Bronchial epithelial cell (primary cell): ENCODE measurements at regions not wholly inside any gene's neighbourhood (a gene's known extent, or its start where the extent isn't known, plus 50 kb on each side); places are given as distances from the start of the nearest gene placed in this dataset.

Experiments used
- DNase-seq: peaks from one replicate; pipeline ENCODE4 v3.0.0-alpha.2; 2010; ENCODE audit warnings: low read depth
- FAIRE-seq: peaks from 2 replicates; lab custom pipeline; 2011; peaks lifted over from hg19 to GRCh38; lab: Jason Lieb, UNC
- H3K27me3 ChIP-seq: 2 replicates; pipeline ENCODE4 v1.5.1; 2011; ENCODE audit warnings: low read length; ENCODE audit not compliant: control insufficient read depth, insufficient read depth
- H3K36me3 ChIP-seq: 2 replicates; pipeline ENCODE4 v1.5.1; 2011; ENCODE audit warnings: low read length; ENCODE audit not compliant: control insufficient read depth, insufficient read depth
- H3K4me3 ChIP-seq: 2 replicates; pipeline ENCODE4 v1.5.1; 2011; ENCODE audit warnings: mild to moderate bottlenecking, low read depth, low read length, control low read depth
- TF ChIP-seq, protein P1 (sequence below): IDR thresholded peaks from 2 replicates; pipeline ENCODE4 v1.5.1; 2011; ENCODE audit warnings: mild to moderate bottlenecking, moderate library complexity, low read length, control low read depth, inconsistent platforms; ENCODE audit not compliant: insufficient read depth, severe bottlenecking

DNA sequence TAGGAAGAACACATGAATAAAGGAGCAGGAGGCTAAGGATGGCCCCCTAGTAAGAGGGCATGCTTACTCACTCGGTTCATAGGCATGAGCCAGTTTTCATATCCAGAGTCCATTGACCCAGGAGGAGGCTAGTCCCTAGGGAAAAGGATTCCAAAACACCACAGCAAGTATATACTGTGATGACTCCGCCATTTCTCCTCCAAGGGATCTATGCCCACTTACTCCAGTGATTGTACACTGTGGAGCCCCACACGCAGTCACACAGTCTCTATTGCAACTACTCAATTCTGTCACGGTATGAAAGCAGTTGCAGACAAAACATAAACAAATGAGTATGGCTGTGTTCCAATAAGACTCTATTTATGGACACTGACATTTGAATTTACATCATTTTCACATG is 117.7 kb upstream of the ALDH1B1 start:
- H3K27me3 ChIP-seq: no peaks in the 10 kb centered on the region
- TF ChIP-seq, protein P1, sequence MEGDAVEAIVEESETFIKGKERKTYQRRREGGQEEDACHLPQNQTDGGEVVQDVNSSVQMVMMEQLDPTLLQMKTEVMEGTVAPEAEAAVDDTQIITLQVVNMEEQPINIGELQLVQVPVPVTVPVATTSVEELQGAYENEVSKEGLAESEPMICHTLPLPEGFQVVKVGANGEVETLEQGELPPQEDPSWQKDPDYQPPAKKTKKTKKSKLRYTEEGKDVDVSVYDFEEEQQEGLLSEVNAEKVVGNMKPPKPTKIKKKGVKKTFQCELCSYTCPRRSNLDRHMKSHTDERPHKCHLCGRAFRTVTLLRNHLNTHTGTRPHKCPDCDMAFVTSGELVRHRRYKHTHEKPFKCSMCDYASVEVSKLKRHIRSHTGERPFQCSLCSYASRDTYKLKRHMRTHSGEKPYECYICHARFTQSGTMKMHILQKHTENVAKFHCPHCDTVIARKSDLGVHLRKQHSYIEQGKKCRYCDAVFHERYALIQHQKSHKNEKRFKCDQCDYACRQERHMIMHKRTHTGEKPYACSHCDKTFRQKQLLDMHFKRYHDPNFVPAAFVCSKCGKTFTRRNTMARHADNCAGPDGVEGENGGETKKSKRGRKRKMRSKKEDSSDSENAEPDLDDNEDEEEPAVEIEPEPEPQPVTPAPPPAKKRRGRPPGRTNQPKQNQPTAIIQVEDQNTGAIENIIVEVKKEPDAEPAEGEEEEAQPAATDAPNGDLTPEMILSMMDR: no peak
- FAIRE-seq (no peak), DNase-seq (no peak)
- H3K36me3 ChIP-seq: no peaks in the 10 kb centered on the region
- no peak overlapping the region for H3K4me3 ChIP-seq

GRCh38 chr9:38272710-38273109 is 119.8 kb upstream of the ALDH1B1 start:
- no peak for DNase-seq
- TF ChIP-seq, protein P1: no peak
- Histone ChIP-seq H3K27me3 (no peaks in the 10 kb centered on the region), H3K4me3 (no peak overlapping the region), H3K36me3 (no peaks in the 10 kb centered on the region)
- no peak for FAIRE-seq

DNA sequence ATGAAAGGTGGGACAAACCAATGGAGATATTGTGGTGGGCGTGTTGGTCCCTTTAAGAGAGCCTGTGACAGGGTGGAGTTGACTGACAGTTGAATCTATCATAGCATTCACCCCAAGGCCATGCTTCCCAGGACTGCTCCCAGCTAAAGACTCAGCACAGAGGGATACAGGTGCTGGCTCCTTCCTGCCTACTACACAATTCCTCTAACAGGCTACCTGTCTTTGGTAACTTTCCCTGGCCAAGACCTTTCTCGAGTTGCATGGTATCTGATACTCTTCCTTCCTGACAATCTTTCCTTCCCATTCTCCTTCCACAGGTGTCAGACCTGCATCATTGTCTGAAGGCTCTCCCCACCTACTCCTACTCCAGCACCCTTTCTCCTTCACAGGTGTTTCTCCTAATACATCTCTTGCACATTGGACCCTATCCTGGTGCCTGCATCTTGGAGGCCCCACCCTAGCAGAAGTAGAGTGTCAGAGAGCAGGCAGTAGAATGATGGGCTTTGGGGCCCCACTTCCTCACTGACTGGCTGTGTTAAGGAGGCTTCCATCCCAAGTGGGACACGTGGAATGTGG is 120.7 kb upstream of the ALDH1B1 start:
- no peak for DNase-seq
- H3K36me3 ChIP-seq: no peaks in the 10 kb centered on the region
- TF ChIP-seq, protein P1: no peak
- no peaks in the 10 kb centered on the region for H3K27me3 ChIP-seq
- no peak overlapping the region for H3K4me3 ChIP-seq
- FAIRE-seq: peak; percentile 36

DNA sequence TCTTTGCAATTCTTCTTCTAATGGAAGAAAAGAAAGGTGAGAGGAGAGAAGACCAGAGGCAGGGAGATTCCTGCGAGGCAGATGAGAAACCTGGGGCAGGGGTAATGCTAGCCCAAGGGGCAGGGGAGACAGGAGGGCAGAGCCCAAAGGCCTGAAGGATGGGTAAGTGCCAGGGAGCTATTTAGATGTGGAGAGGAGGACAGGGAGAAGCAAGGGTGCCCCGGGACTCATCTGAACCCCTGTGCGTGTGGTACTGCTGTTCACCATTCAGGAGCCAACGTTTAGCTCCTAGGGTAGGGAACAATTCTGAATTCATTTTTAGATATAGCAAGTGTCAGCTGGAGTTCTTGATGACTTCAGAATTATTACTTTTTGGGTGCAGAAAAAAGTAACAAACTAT is 122.7 kb upstream of the ALDH1B1 start:
- DNase-seq: no peak
- H3K36me3 ChIP-seq: no peaks in the 10 kb centered on the region

GRCh38 chr9:38263532-38263931 is 129.0 kb upstream of the ALDH1B1 start:
- FAIRE-seq (peak; percentile 40), DNase-seq (peak; percentile 56)
- TF ChIP-seq, protein P1: peak; percentile 52
- Histone ChIP-seq H3K27me3 (peaks cover 2% of the 10 kb centered on the region), H3K36me3 (no peaks in the 10 kb centered on the region), H3K4me3 (no peak overlapping the region)

More for the DNA sequence above, 122.7 kb upstream of the ALDH1B1 start:
- TF ChIP-seq, protein P1: no peak
- no peak for FAIRE-seq
- H3K27me3 ChIP-seq: no peaks in the 10 kb centered on the region
- H3K4me3 ChIP-seq: no peak overlapping the region

DNA sequence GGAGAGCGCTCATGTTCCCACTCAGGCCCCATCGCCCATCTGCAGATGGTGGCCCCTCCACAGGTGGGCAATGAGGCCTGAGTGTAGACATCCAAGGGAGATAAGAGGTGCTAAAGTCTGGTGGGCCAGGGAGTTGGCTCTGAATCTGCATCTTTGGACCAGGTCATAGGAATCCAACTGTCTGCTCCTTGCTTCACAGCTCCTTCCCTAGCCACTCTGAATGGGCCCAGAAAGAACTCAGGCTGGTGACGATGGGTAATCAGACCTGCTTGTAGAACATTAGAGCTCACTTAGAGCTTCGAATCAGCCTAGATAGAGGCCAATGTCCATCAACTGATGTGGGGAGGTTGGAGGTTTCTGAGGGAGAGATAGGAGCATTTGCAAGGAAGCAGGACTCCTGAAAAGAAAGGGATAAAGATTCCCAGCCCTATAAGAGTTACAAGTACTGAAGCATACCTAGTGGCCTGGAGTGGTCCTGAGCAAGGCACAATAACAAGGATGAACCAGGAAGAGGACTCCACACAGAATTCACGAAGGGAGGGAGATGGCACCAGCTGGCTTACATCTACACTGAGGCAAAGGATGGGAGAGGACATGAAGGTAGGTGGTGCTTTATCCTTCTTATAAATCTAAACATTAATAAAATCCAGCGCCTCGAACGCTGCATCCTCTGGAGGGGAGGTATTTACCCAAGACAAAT is 132.8 kb upstream of the ALDH1B1 start:
- TF ChIP-seq, protein P1: no peak
- no peaks in the 10 kb centered on the region for H3K36me3 ChIP-seq
- DNase-seq (no peak), FAIRE-seq (no peak)
- H3K4me3 ChIP-seq: no peak overlapping the region
- H3K27me3 ChIP-seq: peaks cover 2% of the 10 kb centered on the region
